SK-N-SH (cell line): ENCODE measurements at regions not wholly inside any gene's neighbourhood (a gene's known extent, or its start where the extent isn't known, plus 50 kb on each side); places are given as distances from the start of the nearest gene placed in this dataset.

Experiments
- CTCF ChIA-PET: fragments of 300-600, 350-600 bp; formaldehyde crosslinking; extraction: SDS; loops from one replicate; lab custom pipeline; 2021; lab: Yijun Ruan, JAX
- POLR2A ChIA-PET: fragments of 350-600 bp; sonication (Branson Sonifier 250); formaldehyde crosslinking; extraction: SDS; loops from one replicate; lab custom pipeline; 2020; ENCODE audit warnings: antibody characterized with exemption, inconsistent platforms; lab: Yijun Ruan, JAX
- DNase-seq: peaks from one replicate; pipeline ENCODE4 v3.0.0; 2012
- H2AFZ ChIP-seq: fragments of 200-600 bp; sonication (generic); 2 replicates; pipeline ENCODE4 v1.8.1; 2016; ENCODE audit warnings: antibody characterized with exemption, mild to moderate bottlenecking, low read depth
- H3F3A ChIP-seq: fragments of 200-600 bp; sonication (generic); replicated peaks from 2 replicates; pipeline ENCODE3; 2016; ENCODE audit warnings: antibody characterized with exemption, mild to moderate bottlenecking; ENCODE audit not compliant: insufficient read depth
- H3K27ac ChIP-seq, 2 experiments: fragments of 200-500 bp in 1 of 2; fragments of 200-600 bp in 1 of 2; sonication (Bioruptor generic) in 1 of 2; sonication (generic), shearing (Covaris generic) in 1 of 2; 2 replicates each; pipeline versions ENCODE4 v1.5.1 to v1.6.1; 2014 to 2016; ENCODE audit warnings: low read depth in 2 of 2, inconsistent platforms in 1 of 2, low read length in 1 of 2, mild to moderate bottlenecking in 1 of 2, mixed read lengths in 1 of 2
- H3K27me3 ChIP-seq: fragments of 200-600 bp; sonication (generic), shearing (Covaris generic); 2 replicates; pipeline ENCODE4 v1.6.1; 2016; ENCODE audit warnings: mixed run types; ENCODE audit not compliant: insufficient read depth
- H3K36me3 ChIP-seq, 2 experiments: fragments of 200-500 bp in 1 of 2; fragments of 200-600 bp in 1 of 2; sonication (Bioruptor generic) in 1 of 2; sonication (generic) in 1 of 2; replicated peaks in 1 of 2; 2 replicates each; pipeline versions ENCODE3 to v1.5.1; 2014 to 2016; ENCODE audit warnings: low read length in 1 of 2, mild to moderate bottlenecking in 1 of 2; ENCODE audit not compliant: insufficient read depth in 2 of 2, control insufficient read depth in 1 of 2
- H3K4me1 ChIP-seq, 2 experiments: fragments of 200-500 bp in 1 of 2; fragments of 200-600 bp in 1 of 2; sonication (Bioruptor generic) in 1 of 2; sonication (generic), shearing (Covaris generic) in 1 of 2; 2 replicates each; pipeline versions ENCODE4 v1.5.1 to v1.6.1; 2014 to 2016; ENCODE audit warnings: low read depth in 1 of 2, low read length in 1 of 2, mixed run types in 1 of 2; ENCODE audit not compliant: insufficient read depth in 2 of 2, control insufficient read depth in 1 of 2
- H3K4me2 ChIP-seq: fragments of 200-600 bp; sonication (generic), shearing (Covaris generic); 2 replicates; pipeline ENCODE4 v1.6.1; 2017; ENCODE audit warnings: mixed run types
- H3K4me3 ChIP-seq, 2 experiments: fragments of 200-500 bp in 1 of 2; fragments of 200-600 bp in 1 of 2; sonication (Bioruptor generic) in 1 of 2; sonication (generic), shearing (Covaris generic) in 1 of 2; 2 replicates each; pipeline versions ENCODE4 v1.5.1 to v1.8.1; 2014 to 2016; ENCODE audit warnings: low read depth in 2 of 2, inconsistent platforms in 1 of 2, low read length in 1 of 2, mild to moderate bottlenecking in 1 of 2, mixed read lengths in 1 of 2, moderate library complexity in 1 of 2
- H3K79me2 ChIP-seq: fragments of 200-600 bp; sonication (generic); 2 replicates; pipeline ENCODE4 v1.8.1; 2017; ENCODE audit warnings: mild to moderate bottlenecking; ENCODE audit not compliant: insufficient read depth
- H3K9ac ChIP-seq: fragments of 200-600 bp; sonication (generic); 2 replicates; pipeline ENCODE4 v1.6.1; 2017; ENCODE audit warnings: mixed run types
- H3K9me2 ChIP-seq: fragments of 200-600 bp; sonication (generic); 2 replicates; pipeline ENCODE4 v1.6.1; 2017; ENCODE audit warnings: mixed run types
- H3K9me3 ChIP-seq: fragments of 200-600 bp; sonication (generic); 2 replicates; pipeline ENCODE4 v1.6.1; 2017; ENCODE audit warnings: mixed run types, mild to moderate bottlenecking, moderate library complexity
- H4K20me1 ChIP-seq: fragments of 200-600 bp; sonication (generic); 2 replicates; pipeline ENCODE4 v1.6.1; 2017; ENCODE audit warnings: mild to moderate bottlenecking, mixed run types; ENCODE audit not compliant: insufficient read depth
- EZH2phosphoT487 ChIP-seq: fragments of 200-600 bp; sonication (generic); IDR thresholded peaks from 2 replicates; pipeline ENCODE4 v1.6.1; 2017; ENCODE audit warnings: low read depth, mixed run types, mild to moderate bottlenecking, antibody characterized with exemption, moderate library complexity, borderline replicate concordance
- FOXJ3 ChIP-seq: sonication (generic); formaldehyde crosslinking; IDR thresholded peaks from 2 replicates; pipeline ENCODE4 v1.5.1; 2020; ENCODE audit warnings: mild to moderate bottlenecking, missing genetic modification reagents
- FOXM1 ChIP-seq: IDR thresholded peaks from 2 replicates; pipeline ENCODE4 v1.4.0; 2012; ENCODE audit warnings: low read depth, mild to moderate bottlenecking
- JUND ChIP-seq: IDR thresholded peaks from 2 replicates; pipeline ENCODE4 v1.4.0; 2012
- NRF1 ChIP-seq: IDR thresholded peaks from 2 replicates; pipeline ENCODE4 v1.6.1; 2012; ENCODE audit warnings: low read depth, mild to moderate bottlenecking, low read length
- RCOR1 ChIP-seq: fragments of 150-350 bp; IDR thresholded peaks from 2 replicates; pipeline ENCODE4 v1.6.1; 2017; ENCODE audit warnings: antibody characterized with exemption, low read length
- SIN3A ChIP-seq: IDR thresholded peaks from 2 replicates; pipeline ENCODE4 v1.6.1; 2012; ENCODE audit warnings: low read depth, mild to moderate bottlenecking, low read length, moderate library complexity, borderline replicate concordance
- TAF1 ChIP-seq: IDR thresholded peaks from 2 replicates; pipeline ENCODE4 v1.6.1; 2012; ENCODE audit warnings: low read depth, mild to moderate bottlenecking, low read length, moderate library complexity, borderline replicate concordance
- TEAD4 ChIP-seq: IDR thresholded peaks from 2 replicates; pipeline ENCODE4 v1.4.0; 2012; ENCODE audit warnings: mild to moderate bottlenecking, borderline replicate concordance; ENCODE audit not compliant: insufficient read depth
- WGBS: methylation state at CpG from one replicate; pipeline ENCODE4 v1.1.6; 2017; ENCODE audit warnings: low lambda C conversion rate; 5-methylcytosine and 5-hydroxymethylcytosine counted together
- TF ChIP-seq, protein P1 (sequence below): IDR thresholded peaks from 2 replicates; pipeline ENCODE4 v1.4.0; 2012; ENCODE audit warnings: low read depth, borderline replicate concordance

GRCh38 chr3:13950042-13950441 lies 70.2 kb upstream of the WNT7A start:
- peak overlapping the region in 1 of 2 experiments; percentile 28; a peak in 1 of 4 replicates for H3K27ac ChIP-seq
- no peaks in the 10 kb centered on the region for H3K9me3 ChIP-seq
- H3K27me3 ChIP-seq, result no peaks in the 10 kb centered on the region
- H3K4me1 ChIP-seq, result peaks cover 0 to 6% of the 10 kb centered on the region in 2 experiments; a peak in 2 of 4 replicates
- no peak overlapping the region for H3K4me2 ChIP-seq
- no peaks in the 10 kb centered on the region for H3F3A ChIP-seq
- H2AFZ ChIP-seq, result no peak overlapping the region
- H3K36me3 ChIP-seq, result no peaks in the 10 kb centered on the region
- no peaks in the 10 kb centered on the region for H4K20me1 ChIP-seq
- CTCF ChIA-PET, result interaction anchor here (1.0 to 1.2 kb wide), 2 partner anchors 70 to 253 kb away, joined by 3 to 4 read pairs; no protein-coding TSS in a partner anchor
- peak; percentile 46 for DNase-seq
- no peaks in the 10 kb centered on the region for H3K9me2 ChIP-seq
- no peak for TF ChIP-seq SIN3A
- TF ChIP-seq FOXJ3 (CRISPR knock-in tag), result no peak
- no peak for TF ChIP-seq TEAD4
- TF ChIP-seq RCOR1, result 0 out of 2 replicates have a peak, but pooled peaks have one; percentile 9
- no peak for TF ChIP-seq NRF1
- no peak overlapping the region for H3K9ac ChIP-seq
- POLR2A ChIA-PET, result no interaction called here
- WGBS, result 0% methylated on average over 1 of the region's 1 CpG
- no peaks in the 10 kb centered on the region for H3K79me2 ChIP-seq
- H3K4me3 ChIP-seq, result no peak overlapping the region

DNA sequence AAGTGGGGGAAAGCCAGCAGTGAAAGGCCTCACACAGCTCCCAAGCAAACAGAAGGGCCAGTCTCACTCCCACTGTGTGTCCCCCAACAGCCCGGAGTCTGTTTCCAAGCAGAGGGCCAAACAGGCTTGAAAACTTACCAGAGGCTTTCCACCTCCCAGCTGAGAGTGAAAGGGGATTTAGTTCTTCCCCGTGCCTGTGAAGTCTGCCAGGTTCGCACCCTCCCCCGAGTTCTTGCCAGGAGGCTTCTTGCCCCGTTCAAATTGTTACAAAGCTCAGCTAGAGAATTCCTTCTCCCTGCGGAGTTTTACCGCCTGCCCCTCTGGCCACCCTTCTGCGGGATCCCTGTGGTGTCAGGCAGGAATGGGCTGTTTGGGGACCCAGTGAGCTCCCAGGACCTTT lies 68.0 kb upstream of the WNT7A start:
- TF ChIP-seq, protein P1, sequence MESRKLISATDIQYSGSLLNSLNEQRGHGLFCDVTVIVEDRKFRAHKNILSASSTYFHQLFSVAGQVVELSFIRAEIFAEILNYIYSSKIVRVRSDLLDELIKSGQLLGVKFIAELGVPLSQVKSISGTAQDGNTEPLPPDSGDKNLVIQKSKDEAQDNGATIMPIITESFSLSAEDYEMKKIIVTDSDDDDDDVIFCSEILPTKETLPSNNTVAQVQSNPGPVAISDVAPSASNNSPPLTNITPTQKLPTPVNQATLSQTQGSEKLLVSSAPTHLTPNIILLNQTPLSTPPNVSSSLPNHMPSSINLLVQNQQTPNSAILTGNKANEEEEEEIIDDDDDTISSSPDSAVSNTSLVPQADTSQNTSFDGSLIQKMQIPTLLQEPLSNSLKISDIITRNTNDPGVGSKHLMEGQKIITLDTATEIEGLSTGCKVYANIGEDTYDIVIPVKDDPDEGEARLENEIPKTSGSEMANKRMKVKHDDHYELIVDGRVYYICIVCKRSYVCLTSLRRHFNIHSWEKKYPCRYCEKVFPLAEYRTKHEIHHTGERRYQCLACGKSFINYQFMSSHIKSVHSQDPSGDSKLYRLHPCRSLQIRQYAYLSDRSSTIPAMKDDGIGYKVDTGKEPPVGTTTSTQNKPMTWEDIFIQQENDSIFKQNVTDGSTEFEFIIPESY, result no peak
- TF ChIP-seq EZH2phosphoT487 (no peak), FOXM1 (no peak), JUND (no peak), TAF1 (no peak)
- peaks cover 0 to 6% of the 10 kb centered on the region in 2 experiments; a peak in 2 of 4 replicates for H3K4me1 ChIP-seq
- H3K9ac ChIP-seq, result no peak overlapping the region
- no peaks in the 10 kb centered on the region for H3K36me3 ChIP-seq
- 38% methylated on average over 7 of the region's 8 CpGs for WGBS
- DNase-seq, result no peak
- H2AFZ ChIP-seq, result no peak overlapping the region
- CTCF ChIA-PET, result interaction anchor here (0.6 to 1.5 kb wide), 2 partner anchors 15 to 74 kb away, joined by 3 to 5 read pairs; no protein-coding TSS in a partner anchor
- H4K20me1 ChIP-seq, result no peaks in the 10 kb centered on the region
- no peaks in the 10 kb centered on the region for H3K9me3 ChIP-seq
- no peaks in the 10 kb centered on the region for H3K27me3 ChIP-seq
- H3K79me2 ChIP-seq, result no peaks in the 10 kb centered on the region
- POLR2A ChIA-PET, result no interaction called here
- H3K27ac ChIP-seq, result no peak overlapping the region
- no peak overlapping the region for H3K4me2 ChIP-seq
- no peaks in the 10 kb centered on the region for H3K9me2 ChIP-seq
- H3F3A ChIP-seq, result no peaks in the 10 kb centered on the region
- no peak overlapping the region for H3K4me3 ChIP-seq
